ENCODE measurements at regions not wholly inside any gene's neighbourhood (a gene's known extent, or its start where the extent isn't known, plus 50 kb on each side); places are given as distances from the start of the nearest gene placed in this dataset.

- no peak overlapping the region for H2AFZ ChIP-seq (ENCODE audit: low read length)
- H3K9me3 ChIP-seq (ENCODE audit: control insufficient read depth, low read depth, low read length), result no peaks in the 10 kb centered on the region
- no peak overlapping the region for H4K91ac ChIP-seq (ENCODE audit: insufficient read length, low read depth, low read length)
- no peak overlapping the region for H2BK12ac ChIP-seq (ENCODE audit: insufficient read length, low read depth, low read length)
- no peaks in the 10 kb centered on the region for H4K20me1 ChIP-seq (ENCODE audit: control insufficient read depth, insufficient read depth, insufficient read length)
- Mint-ChIP-seq H3K4me3 (no peak overlapping the region), H3K9me3 (no peaks in the 10 kb centered on the region), H3K4me1 (peaks cover 5% of the 10 kb centered on the region in 2 experiments; a peak in 3 of 4 replicates), H3K27ac (no peak overlapping the region), H3K27me3 (ENCODE audit: low read depth) (no peaks in the 10 kb centered on the region), H3K36me3 (ENCODE audit: insufficient read depth in 1 of 3, low read depth in 3 of 3) (no peaks in the 10 kb centered on the region)
- H2BK20ac ChIP-seq (ENCODE audit: low read depth, low read length, poor library complexity, severe bottlenecking), result no peak overlapping the region
- no peaks in the 10 kb centered on the region for H3K4me1 ChIP-seq (ENCODE audit: insufficient read depth, low read length)
- H3K79me2 ChIP-seq (ENCODE audit: insufficient read depth, low read length), result no peaks in the 10 kb centered on the region
- no peak for DNase-seq
- no peak overlapping the region for H3K4me2 ChIP-seq (ENCODE audit: insufficient read depth, insufficient read length, low read length)
- no peaks in the 10 kb centered on the region for H3K79me1 ChIP-seq (ENCODE audit: insufficient read depth, low read depth, low read length, poor library complexity, severe bottlenecking)
- H3K23me2 ChIP-seq (ENCODE audit: insufficient read length, low read depth, low read length, poor library complexity, severe bottlenecking), result no peaks in the 10 kb centered on the region
- no peak overlapping the region for H3K27ac ChIP-seq (ENCODE audit: insufficient read length, low read depth, low read length)
- H2AK5ac ChIP-seq (ENCODE audit: insufficient read length, low read length), result no peak overlapping the region
- no peak overlapping the region for H3K18ac ChIP-seq (ENCODE audit: insufficient read length, low read depth, low read length)
- WGBS (ENCODE audit: extremely low coverage, insufficient read length, low lambda C conversion rate), result no CpG with 5 or more reads among the region's 4 CpGs
- H3K27me3 ChIP-seq (ENCODE audit: insufficient read depth, low read length), result no peaks in the 10 kb centered on the region
- H2BK15ac ChIP-seq (ENCODE audit: low read depth, low read length), result no peak overlapping the region
- H3K9ac ChIP-seq (ENCODE audit: extremely low read depth, insufficient read length, low read length), result no peak overlapping the region
- no peak overlapping the region for H2BK5ac ChIP-seq (ENCODE audit: insufficient read length, low read length)
- no peak overlapping the region for H3K56ac ChIP-seq (ENCODE audit: insufficient read length, low read depth, low read length)
- no peak overlapping the region for H4K5ac ChIP-seq (ENCODE audit: insufficient read length, low read depth, low read length)
- H3K14ac ChIP-seq (ENCODE audit: insufficient read depth, low read length), result no peak overlapping the region
- no peak overlapping the region for H3K4ac ChIP-seq (ENCODE audit: low read depth, low read length)
- no peak overlapping the region for H4K8ac ChIP-seq (replicated peaks; ENCODE audit: insufficient read length, low read depth, low read length)
- no peak overlapping the region for H2BK120ac ChIP-seq (ENCODE audit: low read depth, low read length, poor library complexity, severe bottlenecking)
- TF ChIP-seq CTCF (conservative IDR thresholded peaks at IDR 0.05), result no peak
- H3K23ac ChIP-seq (ENCODE audit: insufficient read length, low read depth, low read length), result no peak overlapping the region
- H3T11ph ChIP-seq (ENCODE audit: low read length), result no peak overlapping the region
Observed at GRCh38 chr9:30482499-30482898, 1901.9 kb upstream of the ACO1 start.

Data from H9 (cell line).